ENCODE measurements at regions not wholly inside any gene's neighbourhood (a gene's known extent, or its start where the extent isn't known, plus 50 kb on each side); places are given as distances from the start of the nearest gene placed in this dataset.

GRCh38 chr4:158007566-158007965 lies 165.3 kb downstream of the GASK1B start:
- 81 to 82% methylated on average over 3 of the region's 3 CpGs for WGBS, 2 donors
- DNase-seq: no peak
- H3K4me1 ChIP-seq: peaks cover 0 to 65% (median 35%) of the 10 kb centered on the region in 4 donors
- TF ChIP-seq POLR2AphosphoS5 (IDR thresholded peaks at IDR 0.05) (no peak), CTCF (IDR thresholded peaks at IDR 0.05) (no peak), POLR2A (IDR thresholded peaks at IDR 0.05) (no peak), EP300 (IDR thresholded peaks at IDR 0.05) (no peak)
- H3K9me3 ChIP-seq: no peaks in the 10 kb centered on the region
- H3K4me3 ChIP-seq: no peak overlapping the region
- H3K27ac ChIP-seq: peak overlapping the region; percentile 54 to 69 (median 60)
- no peaks in the 10 kb centered on the region for H3K27me3 ChIP-seq
- intact Hi-C loops (cut with DNase I): no loop called here
- no peaks in the 10 kb centered on the region for H3K36me3 ChIP-seq

DNA sequence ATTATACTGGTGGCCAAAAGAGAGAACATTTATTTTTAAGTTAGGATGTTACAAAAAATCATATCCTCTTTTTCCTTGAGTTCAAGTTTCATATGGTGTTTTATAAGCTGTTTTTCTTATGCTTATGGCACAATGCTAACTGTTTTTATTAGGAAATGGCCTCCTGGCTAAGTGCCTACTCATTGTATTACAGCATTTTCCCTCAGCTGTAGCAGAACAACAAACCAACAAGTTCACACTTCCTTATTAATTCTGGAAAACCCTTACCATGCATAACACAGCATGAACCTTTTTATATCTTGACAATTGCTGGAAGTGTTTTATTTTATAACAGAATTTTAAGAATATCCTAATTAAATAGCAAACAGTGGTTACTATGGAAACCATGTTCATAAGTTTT lies 165.8 kb downstream of the GASK1B start:
- TF ChIP-seq POLR2AphosphoS5 (IDR thresholded peaks at IDR 0.05) (peak in 2 of 4 donors; percentile 10 to 54), EP300 (IDR thresholded peaks at IDR 0.05) (no peak)
- no peak overlapping the region for H3K4me3 ChIP-seq
- no peaks in the 10 kb centered on the region for H3K27me3 ChIP-seq
- DNase-seq: no peak
- H3K27ac ChIP-seq: peak overlapping the region; percentile 54 to 69 (median 60)
- intact Hi-C loops (cut with DNase I): no loop called here
- H3K9me3 ChIP-seq: no peaks in the 10 kb centered on the region
- no peaks in the 10 kb centered on the region for H3K36me3 ChIP-seq
- H3K4me1 ChIP-seq: peaks cover 0 to 71% (median 38%) of the 10 kb centered on the region in 4 donors

DNA sequence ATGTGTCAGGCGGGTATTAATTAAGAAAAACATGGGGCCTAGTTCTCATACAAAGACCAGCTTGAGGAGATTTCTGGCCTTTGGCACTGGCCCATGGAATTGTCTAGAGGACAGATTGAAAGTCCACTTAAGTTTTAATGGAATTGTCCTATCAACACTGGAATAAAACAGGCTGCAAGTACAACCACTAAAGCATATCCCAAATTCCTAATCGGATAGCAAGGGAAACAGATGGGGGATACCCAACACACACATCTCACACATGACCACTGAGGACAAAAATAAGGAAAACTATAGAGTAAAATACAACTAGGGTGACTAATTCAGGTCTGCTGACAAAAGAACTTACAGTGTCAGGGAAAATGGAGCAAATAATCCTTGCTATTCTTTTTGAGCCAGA lies 167.8 kb downstream of the GASK1B start:
- Histone ChIP-seq H3K9me3 (no peaks in the 10 kb centered on the region), H3K4me1 (peaks cover 0 to 78% (median 40%) of the 10 kb centered on the region in 4 donors), H3K27me3 (no peaks in the 10 kb centered on the region), H3K27ac (peak overlapping the region in 3 of 4 donors; percentile 41 to 69 (median 62)), H3K36me3 (no peaks in the 10 kb centered on the region), H3K4me3 (no peak overlapping the region)
- 77 to 94% methylated on average over 2 of the region's 2 CpGs for WGBS, 2 donors
- TF ChIP-seq POLR2A (IDR thresholded peaks at IDR 0.05) (no peak), POLR2AphosphoS5 (IDR thresholded peaks at IDR 0.05) (peak in 1 of 4 donors; percentile 37), CTCF (IDR thresholded peaks at IDR 0.05) (no peak)
- intact Hi-C loops (cut with DNase I): no loop called here
- DNase-seq: peak; percentile 75

DNA sequence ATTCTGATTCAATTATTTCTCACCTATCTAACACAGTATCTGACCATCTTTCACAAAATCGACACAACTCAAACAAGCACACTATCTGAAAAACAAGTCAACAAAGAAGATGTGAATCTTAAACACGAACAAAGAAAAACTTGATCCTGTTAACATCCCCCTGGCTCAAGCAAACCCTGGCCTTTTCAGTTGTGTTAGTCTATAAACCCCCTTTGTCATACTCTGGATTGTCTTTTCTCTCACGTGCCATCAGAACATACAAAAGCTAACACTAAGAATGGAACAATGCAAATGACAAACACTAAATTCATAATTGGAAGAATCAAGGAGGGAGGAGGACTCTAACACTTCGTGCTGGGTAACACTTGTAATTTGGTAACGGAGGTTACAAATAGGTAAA lies 168.7 kb downstream of the GASK1B start:
- no peaks in the 10 kb centered on the region for H3K36me3 ChIP-seq
- 89 to 90% methylated on average over 5 of the region's 5 CpGs for WGBS, 2 donors
- intact Hi-C loops (cut with DNase I): no loop called here
- no peaks in the 10 kb centered on the region for H3K27me3 ChIP-seq
- peak overlapping the region in 3 of 4 donors; percentile 41 to 69 (median 62) for H3K27ac ChIP-seq
- TF ChIP-seq POLR2AphosphoS5 (IDR thresholded peaks at IDR 0.05): no peak
- H3K4me1 ChIP-seq: peaks cover 0 to 78% (median 40%) of the 10 kb centered on the region in 4 donors
- DNase-seq: no peak
- H3K4me3 ChIP-seq: no peak overlapping the region
- no peaks in the 10 kb centered on the region for H3K9me3 ChIP-seq

DNA sequence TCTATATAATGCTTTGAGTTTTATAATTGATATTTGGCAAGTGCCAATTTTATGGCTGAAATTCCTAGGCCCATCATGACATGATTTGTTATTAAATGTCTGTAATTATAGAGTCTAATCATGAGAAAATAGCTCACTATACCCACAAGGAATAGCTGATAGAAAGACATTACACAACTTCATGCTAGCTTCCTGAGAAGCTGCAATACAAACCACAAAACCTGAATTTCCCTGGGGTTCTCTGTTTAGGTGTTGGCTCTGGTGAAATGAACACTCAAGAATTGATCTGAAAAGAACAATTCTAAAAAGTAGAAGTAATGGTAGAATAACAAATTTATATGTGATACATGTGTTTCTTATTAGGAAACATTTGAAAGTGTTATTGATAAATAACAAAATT lies 169.6 kb downstream of the GASK1B start:
- peak overlapping the region in 1 of 4 donors; percentile 69 for H3K27ac ChIP-seq
- no peak overlapping the region for H3K4me3 ChIP-seq
- H3K4me1 ChIP-seq: peaks cover 0 to 70% (median 37%) of the 10 kb centered on the region in 4 donors
- no peak for TF ChIP-seq POLR2AphosphoS5 (IDR thresholded peaks at IDR 0.05)
- no peak for TF ChIP-seq EP300 (IDR thresholded peaks at IDR 0.05)
- H3K27me3 ChIP-seq: no peaks in the 10 kb centered on the region
- intact Hi-C loops (cut with DNase I): no loop called here
- no peak for DNase-seq
- no peaks in the 10 kb centered on the region for H3K9me3 ChIP-seq
- no peaks in the 10 kb centered on the region for H3K36me3 ChIP-seq

- Histone ChIP-seq H3K4me3 (no peak overlapping the region), H3K36me3 (no peaks in the 10 kb centered on the region), H3K9me3 (no peaks in the 10 kb centered on the region), H3K27me3 (no peaks in the 10 kb centered on the region), H3K27ac (peak overlapping the region in 2 of 4 donors; percentile 30 to 69), H3K4me1 (peaks cover 0 to 63% (median 28%) of the 10 kb centered on the region in 4 donors)
- TF ChIP-seq POLR2A (IDR thresholded peaks at IDR 0.05) (no peak), CTCF (IDR thresholded peaks at IDR 0.05) (no peak), EP300 (IDR thresholded peaks at IDR 0.05) (peak in 2 of 4 donors; percentile 4 to 54), POLR2AphosphoS5 (IDR thresholded peaks at IDR 0.05) (peak; percentile 44 to 85 (median 74))
- 81 to 97% methylated on average over 1 of the region's 1 CpG for WGBS, 2 donors
- no peak for DNase-seq
- intact Hi-C loops (cut with DNase I): no loop called here
Observed at GRCh38 chr4:158002173-158002572, 170.7 kb downstream of the GASK1B start.

All from sigmoid colon (tissue), 6 donors.